ENCODE measurements at regions not wholly inside any gene's neighbourhood (a gene's known extent, or its start where the extent isn't known, plus 50 kb on each side); places are given as distances from the start of the nearest gene placed in this dataset.
A peak's percentile ranks its signal among the peaks of the same experiment; 100 is the strongest.

DNA sequence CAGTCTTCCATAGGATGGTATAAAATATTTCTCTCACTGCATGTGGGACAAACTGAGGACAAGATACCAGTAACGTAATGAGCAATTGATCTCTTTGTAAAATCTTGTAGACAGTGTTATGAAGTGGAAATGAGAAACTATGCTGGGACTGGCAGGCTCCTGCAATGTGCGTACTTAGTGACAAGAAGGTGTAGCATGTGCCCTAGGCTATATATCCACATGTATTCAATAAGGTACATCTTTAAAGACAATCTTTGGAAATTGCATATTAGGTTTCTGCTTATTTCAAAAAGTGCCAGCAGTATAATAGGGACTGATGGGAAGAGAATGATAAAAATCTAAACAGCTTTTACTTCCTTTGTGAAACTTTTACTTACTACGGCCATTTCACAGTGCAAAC, 81.9 kb upstream of the GREM2 start:
- no peak for ATAC-seq (replicated peaks in 1 of 2)
- Mint-ChIP-seq H3K27ac (no peak overlapping the region), H3K4me3 (no peak overlapping the region), H3K36me3 (ENCODE audit: insufficient read depth in 2 of 2) (no peaks in the 10 kb centered on the region), H3K9me3 (no peaks in the 10 kb centered on the region), H3K27me3 (ENCODE audit: low read depth) (no peaks in the 10 kb centered on the region), H3K4me1 (ENCODE audit: low read depth) (no peaks in the 10 kb centered on the region)
- no peak for DNase-seq

DNA sequence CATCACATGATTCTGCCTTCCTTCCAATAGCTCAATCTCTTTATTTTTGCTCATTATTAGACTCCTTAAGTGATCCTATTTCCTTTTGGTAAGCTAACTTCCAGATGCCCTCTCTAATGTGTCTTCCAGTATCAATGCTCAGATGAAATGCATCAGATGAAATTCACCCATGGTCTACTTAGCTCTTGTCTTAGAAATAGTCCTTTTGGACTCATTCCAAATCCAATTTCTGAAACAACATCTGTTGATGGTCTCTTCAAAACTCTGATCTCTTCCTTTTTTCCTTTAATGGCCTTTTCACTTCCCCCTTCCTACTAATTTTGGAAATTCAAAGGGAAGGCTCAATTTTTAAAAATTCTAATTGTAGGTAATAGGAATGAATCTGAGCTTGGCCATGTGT, 81.1 kb upstream of the GREM2 start:
- H3K36me3 Mint-ChIP-seq (ENCODE audit: insufficient read depth in 2 of 2), result no peaks in the 10 kb centered on the region
- no peaks in the 10 kb centered on the region for H3K4me1 Mint-ChIP-seq (ENCODE audit: low read depth)
- no peak overlapping the region for H3K4me3 Mint-ChIP-seq
- no peaks in the 10 kb centered on the region for H3K27me3 Mint-ChIP-seq (ENCODE audit: low read depth)
- H3K27ac Mint-ChIP-seq, result no peak overlapping the region
- no peaks in the 10 kb centered on the region for H3K9me3 Mint-ChIP-seq
- DNase-seq (no peak), ATAC-seq (replicated peaks in 1 of 2) (no peak)

DNA sequence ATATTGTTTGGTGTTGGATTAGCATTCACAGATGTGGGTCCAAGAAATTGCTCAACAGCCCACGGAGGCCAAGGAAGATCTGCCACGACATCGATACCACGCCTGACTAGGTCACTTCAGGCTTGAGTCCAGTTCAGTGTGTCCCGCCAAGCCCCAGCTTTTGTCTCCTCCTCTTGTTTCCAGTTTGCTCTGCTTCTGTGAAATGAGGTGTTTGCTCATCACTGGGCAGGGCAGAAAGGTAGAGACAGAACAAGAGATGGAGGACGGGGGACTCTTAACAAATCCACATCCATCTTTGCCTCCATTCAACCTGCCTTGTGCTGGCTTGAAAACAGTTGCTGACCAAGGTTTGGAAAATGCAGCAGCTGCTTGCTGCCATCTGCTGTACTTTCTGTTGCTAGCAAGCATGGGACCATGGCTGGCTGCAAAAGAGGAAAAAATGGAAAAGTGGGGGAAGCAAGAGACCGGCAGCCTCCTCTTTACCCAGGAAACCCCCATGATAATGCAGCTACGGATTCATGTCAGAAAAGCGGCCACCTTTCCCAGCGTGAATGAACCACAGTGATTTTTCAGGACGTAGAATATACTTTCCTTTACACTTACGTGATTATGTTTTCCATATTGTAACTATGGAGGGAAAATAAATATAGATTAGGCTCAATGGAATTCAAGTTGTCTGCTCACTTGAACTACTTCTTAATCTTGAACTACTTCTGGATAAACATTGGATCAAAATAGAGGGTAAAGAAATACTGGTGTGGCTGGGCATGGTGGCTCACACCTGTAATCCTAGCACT, 80.2 kb upstream of the GREM2 start:
- H3K4me3 Mint-ChIP-seq, result no peak overlapping the region
- no peaks in the 10 kb centered on the region for H3K27me3 Mint-ChIP-seq (ENCODE audit: low read depth)
- peak in 1 of 2 donors; percentile 4 for DNase-seq
- H3K4me1 Mint-ChIP-seq (ENCODE audit: low read depth), result no peaks in the 10 kb centered on the region
- no peaks in the 10 kb centered on the region for H3K9me3 Mint-ChIP-seq
- ATAC-seq (replicated peaks in 1 of 2), result no peak
- no peaks in the 10 kb centered on the region for H3K36me3 Mint-ChIP-seq (ENCODE audit: insufficient read depth in 2 of 2)
- no peak overlapping the region for H3K27ac Mint-ChIP-seq

GRCh38 chr1:240691501-240691900, 79.5 kb upstream of the GREM2 start:
- H3K36me3 Mint-ChIP-seq (ENCODE audit: insufficient read depth in 2 of 2), result no peaks in the 10 kb centered on the region
- DNase-seq (no peak), ATAC-seq (replicated peaks in 1 of 2) (no peak)
- no peaks in the 10 kb centered on the region for H3K4me1 Mint-ChIP-seq (ENCODE audit: low read depth)
- H3K4me3 Mint-ChIP-seq, result no peak overlapping the region
- no peaks in the 10 kb centered on the region for H3K27me3 Mint-ChIP-seq (ENCODE audit: low read depth)
- no peak overlapping the region for H3K27ac Mint-ChIP-seq
- no peaks in the 10 kb centered on the region for H3K9me3 Mint-ChIP-seq

DNA sequence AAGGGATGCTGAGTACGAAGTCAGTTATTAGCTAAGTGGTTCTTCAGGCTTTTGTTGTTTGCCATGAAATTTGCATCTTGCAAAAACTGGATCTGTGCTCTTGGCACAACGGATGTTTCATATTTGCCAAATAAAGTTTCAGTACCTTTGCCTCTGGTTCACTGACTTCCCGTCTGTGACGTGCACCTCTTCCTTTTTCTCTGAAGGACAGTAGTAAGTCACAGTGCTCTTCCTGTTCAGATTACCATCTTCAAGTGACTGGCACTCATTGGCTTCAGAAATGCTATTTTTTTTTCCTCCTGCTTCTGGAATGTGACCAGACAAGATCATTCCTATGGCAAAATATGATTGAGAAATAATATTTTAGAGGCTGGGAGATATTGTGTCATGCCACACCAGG, 75.9 kb upstream of the GREM2 start:
- Mint-ChIP-seq H3K27ac (peak overlapping the region; percentile 12), H3K4me1 (ENCODE audit: low read depth) (no peaks in the 10 kb centered on the region), H3K9me3 (no peaks in the 10 kb centered on the region), H3K4me3 (peak overlapping the region in 1 of 2 donors; percentile 32), H3K27me3 (ENCODE audit: low read depth) (no peaks in the 10 kb centered on the region), H3K36me3 (ENCODE audit: insufficient read depth in 2 of 2) (no peaks in the 10 kb centered on the region)
- ATAC-seq (replicated peaks in 1 of 2), result peak in 1 of 2 donors; percentile 79
- peak in 1 of 2 donors; percentile 6 for DNase-seq

GRCh38 chr1:240683576-240683975, 71.6 kb upstream of the GREM2 start:
- ATAC-seq (replicated peaks in 1 of 2) (no peak), DNase-seq (no peak)
- H3K27ac Mint-ChIP-seq, result no peak overlapping the region
- H3K4me3 Mint-ChIP-seq, result no peak overlapping the region
- H3K27me3 Mint-ChIP-seq (ENCODE audit: low read depth), result no peaks in the 10 kb centered on the region
- H3K4me1 Mint-ChIP-seq (ENCODE audit: low read depth), result no peaks in the 10 kb centered on the region
- peaks cover 2 to 6% of the 10 kb centered on the region in 2 donors for H3K9me3 Mint-ChIP-seq
- no peaks in the 10 kb centered on the region for H3K36me3 Mint-ChIP-seq (ENCODE audit: insufficient read depth in 2 of 2)

DNA sequence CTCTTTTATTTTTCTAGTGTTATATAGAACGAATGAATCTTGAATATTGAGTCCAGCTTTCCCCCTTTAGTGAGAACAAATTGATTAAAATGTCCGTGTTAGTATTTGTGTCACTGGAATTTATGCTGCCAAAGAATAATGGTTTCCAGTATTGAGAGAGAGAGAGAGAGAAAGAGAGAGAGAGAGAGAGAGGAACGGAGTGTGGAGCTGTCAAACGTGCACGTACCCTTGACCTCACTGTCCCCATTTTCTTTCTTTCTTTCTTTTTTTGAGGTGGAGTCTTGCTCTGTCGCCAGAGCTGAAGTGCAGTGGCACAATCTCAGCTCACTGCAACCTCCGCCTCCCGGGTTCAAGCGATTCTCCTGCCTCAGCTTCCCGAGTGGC, 70.9 kb upstream of the GREM2 start:
- no peaks in the 10 kb centered on the region for H3K4me1 Mint-ChIP-seq (ENCODE audit: low read depth)
- no peak overlapping the region for H3K4me3 Mint-ChIP-seq
- no peaks in the 10 kb centered on the region for H3K36me3 Mint-ChIP-seq (ENCODE audit: insufficient read depth in 2 of 2)
- ATAC-seq (replicated peaks in 1 of 2) (no peak), DNase-seq (no peak)
- no peaks in the 10 kb centered on the region for H3K27me3 Mint-ChIP-seq (ENCODE audit: low read depth)
- H3K27ac Mint-ChIP-seq, result no peak overlapping the region
- H3K9me3 Mint-ChIP-seq, result peaks cover 2 to 6% of the 10 kb centered on the region in 2 donors

DNA sequence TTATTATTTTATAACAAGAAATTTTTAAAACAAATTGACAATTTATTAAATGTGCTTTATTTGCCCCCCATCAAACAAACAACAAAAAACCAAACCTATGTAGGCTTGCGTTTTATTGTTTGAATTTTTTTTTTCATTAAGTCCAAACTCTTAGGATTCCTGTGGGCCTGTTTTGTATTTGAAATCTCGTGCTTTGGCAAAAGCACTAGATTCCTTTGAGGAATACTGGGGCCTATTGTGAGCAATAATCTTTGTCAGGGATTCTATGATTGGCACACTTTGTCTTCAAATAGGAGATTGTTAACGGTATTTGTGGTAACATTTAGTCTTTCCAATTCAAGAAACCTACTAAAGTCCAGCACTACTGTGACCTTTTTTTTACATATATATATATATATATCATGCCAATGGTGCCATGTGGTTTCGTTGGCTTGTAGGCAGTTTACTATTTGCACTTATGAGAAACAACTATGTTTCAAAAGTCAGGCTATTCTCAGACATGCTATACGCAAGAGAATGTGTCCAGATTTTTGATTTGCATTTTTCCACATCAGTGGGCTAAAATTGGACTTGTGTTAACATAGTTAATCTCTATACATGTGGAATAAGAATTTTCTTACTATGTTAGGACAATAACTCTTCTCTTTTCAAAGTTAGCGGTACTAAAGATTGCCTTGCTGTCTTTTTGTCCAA, 70.4 kb upstream of the GREM2 start:
- Mint-ChIP-seq H3K4me1 (ENCODE audit: low read depth) (no peaks in the 10 kb centered on the region), H3K27me3 (ENCODE audit: low read depth) (no peaks in the 10 kb centered on the region), H3K4me3 (no peak overlapping the region), H3K36me3 (ENCODE audit: insufficient read depth in 2 of 2) (no peaks in the 10 kb centered on the region), H3K27ac (no peak overlapping the region), H3K9me3 (peaks cover 2 to 6% of the 10 kb centered on the region in 2 donors)
- no peak for ATAC-seq (replicated peaks in 1 of 2)
- no peak for DNase-seq

DNA sequence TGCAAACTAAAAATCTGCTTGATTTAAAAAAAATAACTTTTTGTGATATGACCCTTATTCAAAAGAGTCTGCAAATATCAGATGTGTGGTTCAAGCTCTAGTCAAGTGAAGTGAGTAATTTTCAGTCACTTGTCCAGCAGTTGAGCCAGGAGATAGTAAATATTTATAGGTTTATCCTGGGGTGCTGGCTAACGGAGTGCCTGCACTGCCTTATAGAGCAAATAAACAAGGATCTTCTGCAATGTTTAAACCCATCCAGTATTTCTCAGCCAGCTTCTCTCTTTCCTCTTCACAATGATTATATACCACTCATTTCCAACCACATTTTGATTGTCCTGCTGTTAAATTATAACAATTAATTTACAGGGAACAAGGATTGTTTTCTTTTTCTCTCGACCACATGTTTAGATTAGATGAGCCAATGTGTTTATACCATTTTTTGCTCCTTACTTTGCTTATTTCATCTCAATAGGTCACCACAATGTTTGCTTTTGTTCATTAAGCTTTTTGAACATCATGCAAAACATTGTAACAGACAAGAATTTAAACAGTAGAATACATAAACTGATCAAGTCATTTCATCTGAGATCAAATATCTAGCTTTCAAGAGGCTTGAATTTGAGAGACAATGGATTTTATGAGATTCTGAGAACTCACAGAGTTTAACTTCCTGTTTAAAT, 60.3 kb upstream of the GREM2 start:
- no peak for DNase-seq
- no peaks in the 10 kb centered on the region for H3K27me3 Mint-ChIP-seq (ENCODE audit: low read depth)
- H3K27ac Mint-ChIP-seq, result no peak overlapping the region
- peaks cover 0 to 2% of the 10 kb centered on the region in 2 donors for H3K36me3 Mint-ChIP-seq (ENCODE audit: insufficient read depth in 2 of 2)
- no peak overlapping the region for H3K4me3 Mint-ChIP-seq
- no peaks in the 10 kb centered on the region for H3K4me1 Mint-ChIP-seq (ENCODE audit: low read depth)
- H3K9me3 Mint-ChIP-seq, result peaks cover 4 to 7% of the 10 kb centered on the region in 2 donors
- no peak for ATAC-seq (replicated peaks in 1 of 2)

DNA sequence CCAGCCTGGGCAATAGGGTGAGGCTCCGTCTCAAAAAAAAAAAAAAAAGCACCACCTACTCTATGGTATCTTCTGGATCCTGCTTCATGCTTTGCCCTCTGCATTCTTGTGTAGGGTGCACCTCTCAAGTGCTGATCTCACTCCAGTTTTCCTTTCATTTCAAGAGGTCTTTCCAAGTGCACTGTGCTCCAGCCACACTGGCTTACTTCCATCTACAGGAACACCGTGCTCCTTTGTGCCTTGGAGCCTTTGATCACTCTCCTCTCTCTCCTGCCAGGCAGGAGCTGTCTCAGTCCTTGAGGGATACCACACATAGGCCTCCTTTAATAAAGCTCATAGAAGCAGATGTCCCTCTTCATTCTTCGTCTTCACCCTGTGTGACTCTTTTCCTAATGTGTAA, 55.4 kb upstream of the GREM2 start:
- Mint-ChIP-seq H3K27ac (no peak overlapping the region), H3K27me3 (ENCODE audit: low read depth) (no peaks in the 10 kb centered on the region), H3K4me1 (ENCODE audit: low read depth) (peaks cover 7% of the 10 kb centered on the region), H3K36me3 (ENCODE audit: insufficient read depth in 2 of 2) (peaks cover 3 to 4% of the 10 kb centered on the region in 2 donors), H3K4me3 (no peak overlapping the region), H3K9me3 (peaks cover 4 to 10% of the 10 kb centered on the region in 2 donors)
- ATAC-seq (replicated peaks in 1 of 2) (no peak), DNase-seq (no peak)

- Mint-ChIP-seq H3K36me3 (ENCODE audit: insufficient read depth in 2 of 2) (peaks cover 3 to 4% of the 10 kb centered on the region in 2 donors), H3K4me3 (no peak overlapping the region), H3K4me1 (ENCODE audit: low read depth) (peaks cover 7% of the 10 kb centered on the region), H3K27me3 (ENCODE audit: low read depth) (no peaks in the 10 kb centered on the region), H3K27ac (peak overlapping the region; percentile 23), H3K9me3 (peaks cover 4 to 8% of the 10 kb centered on the region in 2 donors)
- DNase-seq (peak in 1 of 2 donors; percentile 6), ATAC-seq (replicated peaks in 1 of 2) (peak; percentile 22 to 84)
Measured at GRCh38 chr1:240666568-240667198, 54.7 kb upstream of the GREM2 start.

GRCh38 chr1:240663169-240663879, 51.4 kb upstream of the GREM2 start:
- Mint-ChIP-seq H3K27me3 (ENCODE audit: low read depth) (no peaks in the 10 kb centered on the region), H3K9me3 (peaks cover 4 to 8% of the 10 kb centered on the region in 2 donors), H3K4me3 (no peak overlapping the region), H3K27ac (no peak overlapping the region), H3K36me3 (ENCODE audit: insufficient read depth in 2 of 2) (peaks cover 2 to 3% of the 10 kb centered on the region in 2 donors), H3K4me1 (ENCODE audit: low read depth) (peaks cover 7% of the 10 kb centered on the region)
- DNase-seq (no peak), ATAC-seq (replicated peaks in 1 of 2) (no peak)

Measured in activated T-cell treated with anti-CD3 and anti-CD28 coated beads, Interleukin-2, amount 50 U/mL, for 72 hours (primary cell).